GM06990 (cell line): ENCODE measurements at regions not wholly inside any gene's neighbourhood (a gene's known extent, or its start where the extent isn't known, plus 50 kb on each side); places are given as distances from the start of the nearest gene placed in this dataset.
"Not testable (repeated sequence)": the region's sequence is repeated elsewhere in the genome, so short reads cannot be mapped to it uniquely, and the experiment has no call there.

Experiments
- DNase-seq: peaks from one replicate; pipeline ENCODE4 v3.0.0-alpha.2; 2011; ENCODE audit not compliant: insufficient read length; ENCODE audit errors: extremely low read depth
- H3K27me3 ChIP-seq: replicated peaks from 2 replicates; pipeline ENCODE4 v1.6.0; 2011; ENCODE audit warnings: low read length; ENCODE audit not compliant: control insufficient read depth, insufficient read depth
- H3K36me3 ChIP-seq: 2 replicates; pipeline ENCODE4 v1.5.1; 2011; ENCODE audit warnings: low read length; ENCODE audit not compliant: control insufficient read depth, insufficient read depth
- H3K4me3 ChIP-seq: replicated peaks from 2 replicates; pipeline ENCODE4 v1.5.1; 2011; ENCODE audit warnings: low read depth, mild to moderate bottlenecking, control low read depth, low read length
- TF ChIP-seq, protein P1 (sequence below): IDR thresholded peaks from 2 replicates; pipeline ENCODE4 v1.5.1; 2011; ENCODE audit warnings: low read length, control low read depth, mild to moderate bottlenecking, inconsistent platforms; ENCODE audit not compliant: insufficient read depth, poor library complexity, severe bottlenecking

GRCh38 chrX:140038842-140039241, 73.5 kb upstream of the CXorf66 start:
- TF ChIP-seq, protein P1, sequence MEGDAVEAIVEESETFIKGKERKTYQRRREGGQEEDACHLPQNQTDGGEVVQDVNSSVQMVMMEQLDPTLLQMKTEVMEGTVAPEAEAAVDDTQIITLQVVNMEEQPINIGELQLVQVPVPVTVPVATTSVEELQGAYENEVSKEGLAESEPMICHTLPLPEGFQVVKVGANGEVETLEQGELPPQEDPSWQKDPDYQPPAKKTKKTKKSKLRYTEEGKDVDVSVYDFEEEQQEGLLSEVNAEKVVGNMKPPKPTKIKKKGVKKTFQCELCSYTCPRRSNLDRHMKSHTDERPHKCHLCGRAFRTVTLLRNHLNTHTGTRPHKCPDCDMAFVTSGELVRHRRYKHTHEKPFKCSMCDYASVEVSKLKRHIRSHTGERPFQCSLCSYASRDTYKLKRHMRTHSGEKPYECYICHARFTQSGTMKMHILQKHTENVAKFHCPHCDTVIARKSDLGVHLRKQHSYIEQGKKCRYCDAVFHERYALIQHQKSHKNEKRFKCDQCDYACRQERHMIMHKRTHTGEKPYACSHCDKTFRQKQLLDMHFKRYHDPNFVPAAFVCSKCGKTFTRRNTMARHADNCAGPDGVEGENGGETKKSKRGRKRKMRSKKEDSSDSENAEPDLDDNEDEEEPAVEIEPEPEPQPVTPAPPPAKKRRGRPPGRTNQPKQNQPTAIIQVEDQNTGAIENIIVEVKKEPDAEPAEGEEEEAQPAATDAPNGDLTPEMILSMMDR: no peak
- H3K4me3 ChIP-seq: no peak overlapping the region
- H3K36me3 ChIP-seq: no peaks in the 10 kb centered on the region
- no peak for DNase-seq
- H3K27me3 ChIP-seq: no peaks in the 10 kb centered on the region

DNA sequence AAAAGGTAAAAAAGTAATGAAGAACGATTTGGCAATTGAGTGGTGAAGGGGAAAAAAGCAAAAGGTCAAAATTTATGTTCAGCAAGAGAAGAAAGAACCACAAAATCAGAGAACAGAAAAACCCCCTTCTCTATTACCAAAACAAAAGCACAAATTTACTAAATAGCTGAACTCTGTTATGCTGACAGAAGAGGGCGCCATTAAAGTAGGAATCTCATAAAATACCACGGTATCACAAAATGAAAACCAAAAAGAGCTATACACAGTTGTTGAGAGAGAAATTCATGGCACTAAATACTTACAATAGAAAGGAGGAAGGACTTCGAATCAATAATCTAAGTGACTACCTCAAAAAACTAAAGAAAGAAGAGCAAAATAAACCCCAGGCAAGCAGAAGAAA, 69.6 kb upstream of the CXorf66 start:
- TF ChIP-seq, protein P1: peak; percentile 17
- DNase-seq: no peak
- Histone ChIP-seq H3K36me3 (no peaks in the 10 kb centered on the region), H3K27me3 (no peaks in the 10 kb centered on the region), H3K4me3 (no peak overlapping the region)

GRCh38 chrX:140022482-140022881, 57.2 kb upstream of the CXorf66 start:
- TF ChIP-seq, protein P1: no peak
- H3K27me3 ChIP-seq: no peaks in the 10 kb centered on the region
- DNase-seq: no peak
- H3K36me3 ChIP-seq: no peaks in the 10 kb centered on the region
- no peak overlapping the region for H3K4me3 ChIP-seq

DNA sequence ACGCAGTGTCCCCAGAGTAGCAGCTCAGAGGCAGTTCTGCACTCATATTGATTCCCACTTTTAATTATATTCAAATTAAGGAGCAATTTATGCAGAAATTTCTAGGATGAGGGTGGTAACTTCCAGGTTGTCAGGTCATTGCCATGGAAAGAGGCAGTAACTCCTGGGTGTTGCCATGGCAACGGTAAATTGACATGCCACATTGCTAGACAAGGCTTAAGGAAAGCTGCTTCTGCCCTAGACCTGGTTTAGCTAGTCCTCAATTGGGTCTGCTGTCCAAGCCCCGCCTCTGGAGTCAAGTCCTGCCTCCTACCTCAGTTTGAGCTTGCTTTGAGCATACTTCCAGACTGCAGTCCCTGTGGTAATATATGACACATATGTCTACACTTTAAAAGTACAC, 53.8 kb upstream of the CXorf66 start:
- H3K4me3 ChIP-seq, DNase-seq: not testable (repeated sequence)

More for the DNA sequence above, 53.8 kb upstream of the CXorf66 start:
- H3K36me3 ChIP-seq, H3K27me3 ChIP-seq: not testable (repeated sequence)
